ENCODE measurements at regions not wholly inside any gene's neighbourhood (a gene's known extent, or its start where the extent isn't known, plus 50 kb on each side); places are given as distances from the start of the nearest gene placed in this dataset.

DNA sequence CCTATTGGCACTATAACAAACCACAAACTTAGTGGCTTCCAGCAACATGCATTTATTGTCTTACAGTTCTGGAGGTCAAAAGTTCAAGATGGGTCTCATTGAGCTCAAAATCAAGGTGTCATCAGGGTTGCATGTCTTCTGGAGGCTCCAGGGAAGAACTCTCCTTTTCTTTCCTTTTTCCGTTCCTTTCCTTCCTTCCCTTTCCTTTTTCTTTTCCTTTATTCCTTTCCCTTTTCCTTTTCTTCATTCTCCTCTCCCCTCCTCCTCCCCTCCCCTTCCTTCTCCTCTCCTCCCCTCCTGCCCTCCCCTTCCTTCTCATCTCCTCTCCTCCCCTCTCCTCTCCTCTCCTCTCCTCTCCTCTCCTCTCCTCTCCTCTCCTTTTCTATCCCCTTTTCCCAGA, 460.2 kb upstream of the CDH4 start:
- Mint-ChIP-seq H3K4me3 (ENCODE audit: unreplicated experiment) (no peak overlapping the region), H3K9me3 (ENCODE audit: unreplicated experiment) (peaks cover 21% of the 10 kb centered on the region), H3K27me3 (ENCODE audit: unreplicated experiment) (no peaks in the 10 kb centered on the region), H3K4me1 (ENCODE audit: unreplicated experiment) (no peaks in the 10 kb centered on the region), H3K27ac (ENCODE audit: unreplicated experiment) (no peak overlapping the region), H3K36me3 (ENCODE audit: unreplicated experiment) (no peaks in the 10 kb centered on the region)
- TF ChIP-seq, protein P1, sequence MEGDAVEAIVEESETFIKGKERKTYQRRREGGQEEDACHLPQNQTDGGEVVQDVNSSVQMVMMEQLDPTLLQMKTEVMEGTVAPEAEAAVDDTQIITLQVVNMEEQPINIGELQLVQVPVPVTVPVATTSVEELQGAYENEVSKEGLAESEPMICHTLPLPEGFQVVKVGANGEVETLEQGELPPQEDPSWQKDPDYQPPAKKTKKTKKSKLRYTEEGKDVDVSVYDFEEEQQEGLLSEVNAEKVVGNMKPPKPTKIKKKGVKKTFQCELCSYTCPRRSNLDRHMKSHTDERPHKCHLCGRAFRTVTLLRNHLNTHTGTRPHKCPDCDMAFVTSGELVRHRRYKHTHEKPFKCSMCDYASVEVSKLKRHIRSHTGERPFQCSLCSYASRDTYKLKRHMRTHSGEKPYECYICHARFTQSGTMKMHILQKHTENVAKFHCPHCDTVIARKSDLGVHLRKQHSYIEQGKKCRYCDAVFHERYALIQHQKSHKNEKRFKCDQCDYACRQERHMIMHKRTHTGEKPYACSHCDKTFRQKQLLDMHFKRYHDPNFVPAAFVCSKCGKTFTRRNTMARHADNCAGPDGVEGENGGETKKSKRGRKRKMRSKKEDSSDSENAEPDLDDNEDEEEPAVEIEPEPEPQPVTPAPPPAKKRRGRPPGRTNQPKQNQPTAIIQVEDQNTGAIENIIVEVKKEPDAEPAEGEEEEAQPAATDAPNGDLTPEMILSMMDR (IDR thresholded peaks at IDR 0.05): no peak
- DNase-seq (ENCODE audit: extremely low spot score, unreplicated experiment): no peak

DNA sequence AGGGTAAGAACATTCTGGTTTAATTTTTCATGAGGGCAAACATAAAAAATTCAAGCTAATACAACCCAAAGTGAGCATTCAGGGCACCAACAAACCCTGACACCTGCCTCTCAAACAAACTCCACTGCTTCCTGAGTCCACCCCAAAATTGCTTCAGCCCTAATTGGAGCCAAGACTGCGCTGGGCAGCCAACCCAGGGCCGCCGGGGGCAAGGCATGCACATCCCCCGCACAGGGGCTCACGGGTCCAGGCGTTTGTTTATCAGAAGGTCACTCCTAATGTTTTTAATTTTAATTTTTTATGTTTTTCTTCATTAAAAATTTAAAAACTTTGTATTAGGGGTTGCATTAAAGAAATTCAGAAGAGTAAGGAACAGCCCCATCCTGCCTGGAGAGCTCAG, 459.1 kb upstream of the CDH4 start:
- TF ChIP-seq, protein P1 (IDR thresholded peaks at IDR 0.05): no peak
- Mint-ChIP-seq H3K4me3 (ENCODE audit: unreplicated experiment) (no peak overlapping the region), H3K27me3 (ENCODE audit: unreplicated experiment) (no peaks in the 10 kb centered on the region), H3K36me3 (ENCODE audit: unreplicated experiment) (no peaks in the 10 kb centered on the region), H3K27ac (ENCODE audit: unreplicated experiment) (no peak overlapping the region), H3K9me3 (ENCODE audit: unreplicated experiment) (peaks cover 26% of the 10 kb centered on the region), H3K4me1 (ENCODE audit: unreplicated experiment) (no peaks in the 10 kb centered on the region)
- no peak for DNase-seq (ENCODE audit: extremely low spot score, unreplicated experiment)

DNA sequence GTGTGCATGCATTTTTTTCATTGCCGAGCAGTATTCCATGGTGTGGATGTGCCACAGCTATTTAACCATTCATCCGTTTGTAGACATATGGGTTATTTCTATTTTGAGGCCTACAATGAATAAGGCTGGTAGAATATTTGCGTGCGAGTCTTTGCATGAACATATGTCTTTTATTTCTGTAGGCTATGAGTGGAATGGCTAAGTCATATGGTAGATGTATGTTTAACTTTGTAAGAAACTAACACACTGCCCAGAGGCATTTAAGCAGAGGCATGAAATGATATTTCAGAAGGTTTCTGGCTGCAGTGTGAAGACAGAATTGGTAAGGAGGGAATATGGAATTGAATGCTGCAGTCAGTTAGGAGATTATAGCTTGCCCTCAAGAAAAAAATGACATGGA, 457.4 kb upstream of the CDH4 start:
- TF ChIP-seq, protein P1 (IDR thresholded peaks at IDR 0.05): no peak
- DNase-seq (ENCODE audit: extremely low spot score, unreplicated experiment): no peak
- no peaks in the 10 kb centered on the region for H3K27me3 Mint-ChIP-seq (ENCODE audit: unreplicated experiment)
- no peaks in the 10 kb centered on the region for H3K36me3 Mint-ChIP-seq (ENCODE audit: unreplicated experiment)
- H3K27ac Mint-ChIP-seq (ENCODE audit: unreplicated experiment): no peak overlapping the region
- H3K9me3 Mint-ChIP-seq (ENCODE audit: unreplicated experiment): peaks cover 29% of the 10 kb centered on the region
- no peaks in the 10 kb centered on the region for H3K4me1 Mint-ChIP-seq (ENCODE audit: unreplicated experiment)
- H3K4me3 Mint-ChIP-seq (ENCODE audit: unreplicated experiment): no peak overlapping the region

DNA sequence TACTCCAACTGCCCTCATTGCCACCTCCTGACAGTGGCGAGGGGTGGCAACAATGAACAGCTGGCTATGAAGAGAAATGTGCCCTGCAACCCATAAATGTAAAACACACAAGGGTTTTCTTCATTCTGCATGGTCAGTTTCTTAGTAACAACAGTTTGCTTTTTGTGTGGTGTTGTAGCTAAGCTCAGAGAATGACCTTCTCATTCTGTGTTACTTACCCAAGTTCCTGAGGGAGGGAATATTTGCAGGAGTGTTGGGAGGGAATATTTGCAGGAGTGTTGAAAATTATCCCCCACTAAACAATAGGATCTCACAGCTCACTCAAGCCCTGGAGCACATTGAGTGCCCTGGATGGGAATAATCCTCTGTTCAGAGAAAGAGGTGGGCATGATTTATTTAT, 456.4 kb upstream of the CDH4 start:
- H3K9me3 Mint-ChIP-seq (ENCODE audit: unreplicated experiment): peaks cover 27% of the 10 kb centered on the region
- TF ChIP-seq, protein P1 (IDR thresholded peaks at IDR 0.05): no peak

DNA sequence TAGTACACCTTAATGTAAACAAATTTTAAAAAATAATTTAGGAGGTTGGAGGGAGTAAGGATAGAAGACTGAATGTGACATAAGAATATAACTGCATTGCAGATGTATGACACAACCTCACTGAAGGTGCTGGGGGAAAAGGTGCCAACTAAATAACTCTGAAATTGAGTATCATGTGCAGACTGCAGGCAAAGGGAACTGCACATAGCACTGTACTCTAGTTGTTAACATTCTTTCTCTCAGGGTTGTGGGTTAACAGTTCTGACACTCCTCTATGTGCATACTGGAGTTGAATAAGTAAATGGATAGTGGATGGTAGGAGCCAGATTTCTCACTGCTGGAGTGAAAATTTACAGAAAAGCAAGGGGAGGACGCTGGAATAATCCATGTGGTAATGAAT, 451.9 kb upstream of the CDH4 start:
- Mint-ChIP-seq H3K4me3 (ENCODE audit: unreplicated experiment) (no peak overlapping the region), H3K9me3 (ENCODE audit: unreplicated experiment) (peaks cover 32% of the 10 kb centered on the region), H3K27ac (ENCODE audit: unreplicated experiment) (no peak overlapping the region), H3K27me3 (ENCODE audit: unreplicated experiment) (no peaks in the 10 kb centered on the region), H3K36me3 (ENCODE audit: unreplicated experiment) (no peaks in the 10 kb centered on the region), H3K4me1 (ENCODE audit: unreplicated experiment) (no peaks in the 10 kb centered on the region)
- TF ChIP-seq, protein P1 (IDR thresholded peaks at IDR 0.05): no peak
- DNase-seq (ENCODE audit: extremely low spot score, unreplicated experiment): no peak

More for the DNA sequence above, 456.4 kb upstream of the CDH4 start:
- Mint-ChIP-seq H3K36me3 (ENCODE audit: unreplicated experiment) (no peaks in the 10 kb centered on the region), H3K4me3 (ENCODE audit: unreplicated experiment) (no peak overlapping the region), H3K4me1 (ENCODE audit: unreplicated experiment) (no peaks in the 10 kb centered on the region), H3K27me3 (ENCODE audit: unreplicated experiment) (no peaks in the 10 kb centered on the region), H3K27ac (ENCODE audit: unreplicated experiment) (no peak overlapping the region)
- DNase-seq (ENCODE audit: extremely low spot score, unreplicated experiment): no peak
